ENCODE measurements at regions not wholly inside any gene's neighbourhood (a gene's known extent, or its start where the extent isn't known, plus 50 kb on each side); places are given as distances from the start of the nearest gene placed in this dataset.

GRCh38 chr14:85471156-85471555, 58.8 kb upstream of the FLRT2 start:
- TF ChIP-seq CTCF (conservative IDR thresholded peaks at IDR 0.05; ENCODE audit: low read depth in 2 of 2) (no peak), EZH2phosphoT487 (IDR thresholded peaks at IDR 0.05; ENCODE audit: unreplicated experiment) (no peak), EZH2 (IDR thresholded peaks at IDR 0.05; ENCODE audit: low read depth, unreplicated experiment) (no peak), REST (IDR thresholded peaks at IDR 0.05; ENCODE audit: unreplicated experiment) (no peak), NANOG (IDR thresholded peaks at IDR 0.05; ENCODE audit: borderline replicate concordance) (no peak), POLR2AphosphoS5 (IDR thresholded peaks at IDR 0.05; ENCODE audit: low read depth) (no peak), JUNB (IDR thresholded peaks at IDR 0.05; ENCODE audit: unreplicated experiment) (no peak), CREB1 (CRISPR knock-in tag; IDR thresholded peaks at IDR 0.05; ENCODE audit: low read depth) (no peak), ETS1 (IDR thresholded peaks at IDR 0.05) (no peak), STAT1 (IDR thresholded peaks at IDR 0.05; ENCODE audit: unreplicated experiment) (no peak), ZNF114 (CRISPR knock-in tag; IDR thresholded peaks at IDR 0.05) (no peak), ZNF331 (CRISPR knock-in tag; IDR thresholded peaks at IDR 0.05; ENCODE audit: low read depth) (no peak), ZNF462 (CRISPR knock-in tag; IDR thresholded peaks at IDR 0.05) (no peak)

Measured in GM23338 (cell line).